WTC11 (cell line): ENCODE measurements at regions not wholly inside any gene's neighbourhood (a gene's known extent, or its start where the extent isn't known, plus 50 kb on each side); places are given as distances from the start of the nearest gene placed in this dataset.

Experiments used
- ATAC-seq: fragments of 200-7000 bp; cut with Tn5 transposase; 2 replicates; pipeline ENCODE4 v1.10.0; 2021; ENCODE audit warnings: mild to moderate bottlenecking, moderate library complexity
- CTCF ChIA-PET: fragments of 300-600 bp; sonication (Branson Sonifier 250); formaldehyde crosslinking; loops from one replicate; lab custom pipeline; 2021; ENCODE audit warnings: antibody characterized with exemption; lab: Charles Lee
- POLR2A ChIA-PET: fragments of 350-600 bp; sonication (Branson Sonifier 250); formaldehyde crosslinking; loops from one replicate; lab custom pipeline; 2021; ENCODE audit warnings: antibody characterized with exemption; lab: Charles Lee
- DNase-seq: peaks from one replicate; pipeline ENCODE4 v3.0.0; 2021; ENCODE audit warnings: low spot score
- H3K27ac Mint-ChIP-seq: 2 replicates; pipeline ENCODE4 v1.8.0; 2021; ENCODE audit warnings: mixed read lengths
- H3K27me3 Mint-ChIP-seq: 2 replicates; pipeline ENCODE4 v1.8.0; 2021; ENCODE audit warnings: low read depth, mild to moderate bottlenecking, moderate library complexity, mixed read lengths
- H3K36me3 Mint-ChIP-seq: 2 replicates; pipeline ENCODE4 v1.8.0; 2021; ENCODE audit warnings: mixed read lengths
- H3K4me1 Mint-ChIP-seq: 2 replicates; pipeline ENCODE4 v1.8.0; 2022; ENCODE audit warnings: mixed read lengths
- H3K4me3 Mint-ChIP-seq: 2 replicates; pipeline ENCODE4 v1.8.0; 2021; ENCODE audit warnings: mild to moderate bottlenecking, moderate library complexity, mixed read lengths
- H3K9me3 Mint-ChIP-seq: 2 replicates; pipeline ENCODE4 v1.8.0; 2021; ENCODE audit warnings: mixed read lengths
- ATF1 ChIP-seq: sonication (generic); formaldehyde crosslinking; IDR thresholded peaks from 2 replicates; pipeline ENCODE4 v1.8.1; 2023; ENCODE audit warnings: mild to moderate bottlenecking, moderate library complexity, missing genetic modification reagents
- CREB1 ChIP-seq: sonication (generic); formaldehyde crosslinking; IDR thresholded peaks from 2 replicates; pipeline ENCODE4 v1.8.0; 2023; ENCODE audit warnings: mild to moderate bottlenecking, missing genetic modification reagents
- CREM ChIP-seq: sonication (generic); formaldehyde crosslinking; IDR thresholded peaks from 2 replicates; pipeline ENCODE4 v1.8.1; 2022; ENCODE audit warnings: mild to moderate bottlenecking, missing genetic modification reagents, moderate library complexity
- CTCF ChIP-seq: fragments of 200-600 bp; IDR thresholded peaks from 2 replicates; pipeline ENCODE4 v1.8.0; 2022; ENCODE audit warnings: antibody characterized with exemption
- ELF4 ChIP-seq: sonication (generic); formaldehyde crosslinking; IDR thresholded peaks from 2 replicates; pipeline ENCODE4 v1.8.1; 2022; ENCODE audit warnings: low read depth, mild to moderate bottlenecking, moderate library complexity, missing genetic modification reagents
- FOXK1 ChIP-seq: sonication (generic); formaldehyde crosslinking; IDR thresholded peaks from 2 replicates; pipeline ENCODE4 v1.8.0; 2022; ENCODE audit warnings: mild to moderate bottlenecking, moderate library complexity, missing genetic modification reagents
- GABPB1 ChIP-seq: sonication (generic); formaldehyde crosslinking; IDR thresholded peaks from 2 replicates; pipeline ENCODE4 v1.8.1; 2023; ENCODE audit warnings: mild to moderate bottlenecking, missing genetic modification reagents
- GTF2I ChIP-seq: fragments of 250-450 bp; sonication (Bioruptor Pico); conservative IDR thresholded peaks from 2 replicates; pipeline ENCODE4 v1.4.0; 2021; ENCODE audit warnings: mild to moderate bottlenecking
- HMGA2 ChIP-seq: fragments of 250-450 bp; sonication (Bioruptor Pico); IDR thresholded peaks from 2 replicates; pipeline ENCODE4 v1.4.0; 2021; ENCODE audit warnings: mild to moderate bottlenecking, moderate library complexity
- HMGXB4 ChIP-seq: sonication (generic); formaldehyde crosslinking; IDR thresholded peaks from 2 replicates; pipeline ENCODE4 v1.8.1; 2023; ENCODE audit warnings: mild to moderate bottlenecking, moderate library complexity, missing genetic modification reagents
- KAT7 ChIP-seq: sonication (generic); formaldehyde crosslinking; IDR thresholded peaks from 2 replicates; pipeline ENCODE4 v1.8.1; 2023; ENCODE audit warnings: missing genetic modification reagents, mild to moderate bottlenecking, borderline replicate concordance
- RORB ChIP-seq: fragments of 250-450 bp; sonication (Bioruptor Pico); IDR thresholded peaks from 2 replicates; pipeline ENCODE4 v1.9.0; 2021; ENCODE audit warnings: mild to moderate bottlenecking
- TCF7 ChIP-seq: sonication (generic); formaldehyde crosslinking; IDR thresholded peaks from 2 replicates; pipeline ENCODE4 v1.8.0; 2022; ENCODE audit warnings: mild to moderate bottlenecking, low read depth, missing genetic modification reagents, moderate library complexity
- TP53 ChIP-seq: sonication (generic); formaldehyde crosslinking; IDR thresholded peaks from 2 replicates; pipeline ENCODE4 v1.8.1; 2023; ENCODE audit warnings: mild to moderate bottlenecking, missing genetic modification reagents
- USF2 ChIP-seq: sonication (generic); formaldehyde crosslinking; IDR thresholded peaks from 2 replicates; pipeline ENCODE4 v1.8.1; 2023; ENCODE audit warnings: mild to moderate bottlenecking, missing genetic modification reagents, moderate library complexity
- ZBTB21 ChIP-seq: sonication (generic); formaldehyde crosslinking; IDR thresholded peaks from 2 replicates; pipeline ENCODE4 v1.8.1; 2023; ENCODE audit warnings: mild to moderate bottlenecking, missing genetic modification reagents, borderline replicate concordance
- ZNF219 ChIP-seq: sonication (generic); formaldehyde crosslinking; IDR thresholded peaks from 2 replicates; pipeline ENCODE4 v1.8.0; 2023; ENCODE audit warnings: missing genetic modification reagents, mild to moderate bottlenecking, borderline replicate concordance
- ZNF232 ChIP-seq: sonication (generic); formaldehyde crosslinking; IDR thresholded peaks from 2 replicates; pipeline ENCODE4 v1.8.0; 2022; ENCODE audit warnings: mild to moderate bottlenecking, missing genetic modification reagents
- ZNF423 ChIP-seq: fragments of 250-450 bp; sonication (Bioruptor Pico); IDR thresholded peaks from 2 replicates; pipeline ENCODE4 v2.1.2; 2022; ENCODE audit warnings: mild to moderate bottlenecking, moderate library complexity
- ZNF512 ChIP-seq: sonication (generic); formaldehyde crosslinking; IDR thresholded peaks from 2 replicates; pipeline ENCODE4 v1.8.1; 2022; ENCODE audit warnings: missing genetic modification reagents, borderline replicate concordance
- ZNF671 ChIP-seq: fragments of 250-450 bp; sonication (Bioruptor Pico); IDR thresholded peaks from 2 replicates; pipeline ENCODE4 v1.8.0; 2021; ENCODE audit warnings: mild to moderate bottlenecking
- ZSCAN18 ChIP-seq: fragments of 250-450 bp; sonication (Bioruptor Pico); IDR thresholded peaks from 2 replicates; pipeline ENCODE4 v2.1.2; 2022; ENCODE audit warnings: mild to moderate bottlenecking, moderate library complexity

GRCh38 chr3:127132876-127133275 lies 60.1 kb upstream of the PRR23E start:
- ATAC-seq (no peak), DNase-seq (no peak)
- CTCF ChIA-PET = no interaction called here
- POLR2A ChIA-PET = no interaction called here
- H3K36me3 Mint-ChIP-seq = no peaks in the 10 kb centered on the region
- no peaks in the 10 kb centered on the region for H3K9me3 Mint-ChIP-seq
- H3K27me3 Mint-ChIP-seq = peaks cover 38% of the 10 kb centered on the region
- peaks cover 29% of the 10 kb centered on the region for H3K4me1 Mint-ChIP-seq
- TF ChIP-seq HMGA2 (CRISPR knock-in tag) (no peak), ZNF423 (CRISPR knock-in tag) (peak; percentile 28; the same call in 1 of the 2 replicates), ZNF512 (CRISPR knock-in tag) (no peak)
- H3K4me3 Mint-ChIP-seq = no peak overlapping the region
- H3K27ac Mint-ChIP-seq = no peak overlapping the region

GRCh38 chr3:127133971-127134370 lies 59.0 kb upstream of the PRR23E start:
- Mint-ChIP-seq H3K4me1 (peaks cover 29% of the 10 kb centered on the region), H3K36me3 (no peaks in the 10 kb centered on the region), H3K27ac (no peak overlapping the region), H3K27me3 (peaks cover 38% of the 10 kb centered on the region), H3K9me3 (no peaks in the 10 kb centered on the region), H3K4me3 (no peak overlapping the region)
- CTCF ChIA-PET = no interaction called here
- no peak for DNase-seq
- POLR2A ChIA-PET = no interaction called here
- TF ChIP-seq ZNF219 (CRISPR knock-in tag) = no peak
- TF ChIP-seq CREB1 (CRISPR knock-in tag) = no peak
- TF ChIP-seq RORB = no peak
- TF ChIP-seq TCF7 (CRISPR knock-in tag) = no peak
- no peak for TF ChIP-seq CTCF
- no peak for TF ChIP-seq USF2 (CRISPR knock-in tag)
- TF ChIP-seq KAT7 (CRISPR knock-in tag) = no peak
- no peak for TF ChIP-seq ZNF671
- no peak for ATAC-seq

GRCh38 chr3:127134466-127134865 lies 58.5 kb upstream of the PRR23E start:
- peak overlapping the region; percentile 16; the same call in 1 of the 2 replicates for H3K27ac Mint-ChIP-seq
- peaks cover 38% of the 10 kb centered on the region for H3K27me3 Mint-ChIP-seq

GRCh38 chr3:127134887-127135240 lies 58.1 kb upstream of the PRR23E start:
- Mint-ChIP-seq H3K36me3 (no peaks in the 10 kb centered on the region), H3K27me3 (peaks cover 38% of the 10 kb centered on the region), H3K4me3 (peak overlapping the region; percentile 61), H3K27ac (peak overlapping the region; percentile 16; the same call in 1 of the 2 replicates), H3K9me3 (no peaks in the 10 kb centered on the region), H3K4me1 (peaks cover 29% of the 10 kb centered on the region)
- no peak for ATAC-seq
- CTCF ChIA-PET = no interaction called here
- no peak for DNase-seq
- POLR2A ChIA-PET = no interaction called here
- TF ChIP-seq ZNF232 (CRISPR knock-in tag) (no peak), ZBTB21 (no peak), ZSCAN18 (CRISPR knock-in tag) (no peak), CREM (CRISPR knock-in tag) (no peak), TP53 (CRISPR knock-in tag) (no peak), CREB1 (CRISPR knock-in tag) (no peak), FOXK1 (CRISPR knock-in tag) (no peak), ELF4 (CRISPR knock-in tag) (no peak), GABPB1 (CRISPR knock-in tag) (no peak), GTF2I (CRISPR knock-in tag) (no peak), ATF1 (CRISPR knock-in tag) (no peak)

More at GRCh38 chr3:127134466-127134865, 58.5 kb upstream of the PRR23E start:
- no peaks in the 10 kb centered on the region for H3K9me3 Mint-ChIP-seq
- no peak for DNase-seq
- peaks cover 29% of the 10 kb centered on the region for H3K4me1 Mint-ChIP-seq
- ChIA-PET CTCF (no interaction called here), POLR2A (no interaction called here)
- no peaks in the 10 kb centered on the region for H3K36me3 Mint-ChIP-seq
- ATAC-seq = no peak
- peak overlapping the region; percentile 8; the same call in 1 of the 2 replicates for H3K4me3 Mint-ChIP-seq
- no peak for TF ChIP-seq HMGXB4 (CRISPR knock-in tag)
